GM21515 (cell line): ENCODE measurements at regions not wholly inside any gene's neighbourhood (a gene's known extent, or its start where the extent isn't known, plus 50 kb on each side); places are given as distances from the start of the nearest gene placed in this dataset.

Experiments
- ATAC-seq: cut with Tn5 transposase; IDR thresholded peaks from one replicate; pipeline ENCODE4 v1.9.1; 2021; ENCODE audit not compliant: unreplicated experiment

DNA sequence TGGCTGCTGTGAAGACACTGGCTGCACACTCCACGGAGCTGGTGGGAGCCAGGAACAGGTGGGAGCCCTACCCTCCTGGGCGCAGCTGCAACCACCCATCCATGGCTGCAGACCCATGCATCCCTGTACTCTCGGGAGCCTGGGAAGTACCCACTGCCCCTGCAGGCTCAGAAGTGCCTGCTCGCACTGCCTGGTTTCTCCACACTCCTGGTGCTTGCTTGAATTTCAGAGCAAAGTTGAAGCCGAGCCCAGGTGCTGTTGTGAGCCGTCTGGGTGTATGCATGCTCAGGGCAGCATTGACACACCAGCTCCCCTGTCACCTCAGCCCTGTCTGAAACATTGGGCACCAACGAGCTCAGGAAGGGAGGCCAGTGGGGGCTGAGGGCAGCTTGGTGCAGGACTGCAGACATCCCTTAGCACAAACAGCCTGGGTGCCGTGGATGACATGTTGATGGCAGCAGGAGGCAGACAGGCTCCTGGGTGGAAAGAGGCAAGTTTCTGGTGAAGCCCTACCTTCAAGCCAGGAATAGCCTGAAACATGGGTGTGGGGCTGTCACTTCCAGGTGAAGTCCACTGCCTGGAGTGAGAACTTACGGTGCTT, 585.9 kb downstream of the PCDH18 start:
- ATAC-seq, result no peak

DNA sequence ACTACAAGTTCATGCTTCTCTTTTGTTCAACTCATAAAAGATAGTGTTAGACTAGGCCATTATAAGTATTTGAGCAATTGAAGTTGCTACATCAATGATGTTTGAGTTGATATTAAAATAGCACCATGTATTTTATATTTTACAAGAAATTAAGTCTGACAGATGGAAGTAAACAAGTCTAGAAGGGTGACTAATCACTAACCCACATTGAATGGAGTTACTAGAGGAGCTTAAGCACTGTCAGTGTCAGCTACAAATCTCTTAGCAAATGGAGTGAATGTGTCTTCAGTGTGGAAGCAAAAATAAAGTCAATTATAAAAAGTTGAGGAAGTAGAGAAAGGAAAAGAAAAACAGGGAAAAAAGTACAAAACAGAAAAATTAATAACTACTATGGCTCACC, 592.5 kb downstream of the PCDH18 start:
- no peak for ATAC-seq

DNA sequence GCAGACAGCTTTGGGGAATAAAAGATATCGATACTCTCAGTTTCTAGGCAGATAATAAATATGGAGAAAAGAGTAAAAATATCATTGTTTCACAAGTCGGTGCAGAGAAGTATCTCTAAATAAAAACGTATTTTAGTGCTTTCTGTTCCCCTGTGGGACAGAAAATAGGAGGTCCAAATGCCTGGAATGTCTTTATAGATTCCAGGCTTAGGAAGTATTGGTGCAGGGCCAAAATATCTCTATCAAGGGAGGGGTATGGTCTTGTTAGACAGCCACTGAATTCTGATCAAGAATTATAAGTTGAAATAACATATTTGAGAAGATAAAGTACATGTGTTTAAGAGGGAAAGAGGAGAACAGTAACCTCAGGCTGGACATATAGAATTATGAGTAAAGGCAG, 596.4 kb downstream of the PCDH18 start:
- ATAC-seq, result no peak

DNA sequence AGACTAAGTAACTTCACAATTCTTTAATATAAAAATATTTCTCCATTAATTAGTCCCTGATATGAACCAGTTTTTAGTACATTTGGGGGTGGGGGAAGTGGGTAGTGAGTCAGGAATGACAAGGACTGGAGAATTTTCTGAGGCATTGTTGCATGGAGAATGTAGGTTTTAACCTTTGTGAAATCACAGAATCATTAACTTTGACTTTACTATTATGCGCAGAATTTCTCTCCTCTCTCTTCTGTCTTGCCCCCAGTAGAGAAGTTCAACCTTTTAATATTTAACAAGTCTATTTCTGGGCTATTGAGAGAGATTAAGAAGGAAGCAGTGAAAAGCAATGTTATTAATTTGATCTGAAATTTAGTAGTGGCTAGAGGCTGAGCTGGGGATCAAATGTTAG, 597.0 kb downstream of the PCDH18 start:
- ATAC-seq, result no peak

DNA sequence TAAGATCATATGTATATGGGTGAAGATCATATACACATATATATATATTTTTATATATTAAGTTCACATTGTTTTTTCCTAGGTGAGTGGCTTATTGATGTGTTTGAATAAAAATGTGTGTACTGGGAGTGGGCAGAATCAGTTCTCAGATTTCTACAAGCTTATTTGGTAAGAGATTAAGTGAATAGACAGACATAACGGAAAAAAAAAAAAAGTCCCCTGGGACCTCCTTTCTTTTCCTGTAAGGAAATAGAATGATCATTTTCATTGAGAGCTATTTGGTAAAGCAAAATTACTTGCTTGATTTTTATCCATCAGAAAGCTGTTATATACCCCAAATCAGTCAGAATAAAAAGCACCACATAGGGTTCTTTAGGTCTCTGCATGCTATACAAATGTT, 597.7 kb downstream of the PCDH18 start:
- ATAC-seq, result no peak

DNA sequence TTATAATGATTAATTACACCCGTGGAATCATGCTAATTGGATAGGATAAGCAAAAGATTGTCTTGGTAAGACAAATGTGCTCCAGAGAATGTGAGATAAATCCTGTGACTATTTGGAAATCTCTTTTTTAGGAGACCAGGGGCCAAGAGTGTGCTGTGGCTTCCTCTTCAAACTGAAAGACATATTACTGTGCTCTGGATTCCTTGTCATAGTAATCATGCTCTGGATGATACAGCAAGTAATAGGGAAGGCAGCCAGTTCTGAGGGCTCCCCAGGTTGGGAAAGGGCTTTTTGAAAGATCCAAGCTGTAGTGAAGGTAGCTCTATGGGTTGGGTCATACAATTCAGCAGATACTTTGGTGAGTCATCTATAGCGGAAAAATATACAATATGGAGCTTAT, 600.5 kb downstream of the PCDH18 start:
- ATAC-seq, result no peak

DNA sequence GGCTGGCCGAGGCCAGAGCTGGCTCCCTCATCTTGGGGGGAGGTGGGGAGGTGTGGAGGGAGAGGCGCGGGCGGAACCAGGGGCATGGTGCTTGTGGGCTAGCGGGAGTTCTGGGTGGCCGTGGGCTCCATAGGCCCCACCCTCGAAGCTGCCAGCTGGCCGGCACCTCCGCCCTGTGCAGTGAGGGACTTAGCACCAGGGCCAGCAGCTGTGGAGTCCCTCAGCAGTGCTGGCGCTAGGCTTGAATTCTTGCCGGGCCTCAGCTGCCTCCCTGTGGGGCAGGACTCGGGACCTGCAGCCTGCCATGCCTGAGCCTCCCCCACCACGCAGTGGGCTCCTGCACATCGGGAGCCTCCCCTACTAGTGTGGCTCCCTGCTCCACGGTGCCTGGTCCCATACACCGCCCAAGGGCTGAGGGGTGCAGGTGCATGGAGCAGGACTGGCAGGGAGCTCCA, 603.3 kb downstream of the PCDH18 start:
- ATAC-seq, result no peak

DNA sequence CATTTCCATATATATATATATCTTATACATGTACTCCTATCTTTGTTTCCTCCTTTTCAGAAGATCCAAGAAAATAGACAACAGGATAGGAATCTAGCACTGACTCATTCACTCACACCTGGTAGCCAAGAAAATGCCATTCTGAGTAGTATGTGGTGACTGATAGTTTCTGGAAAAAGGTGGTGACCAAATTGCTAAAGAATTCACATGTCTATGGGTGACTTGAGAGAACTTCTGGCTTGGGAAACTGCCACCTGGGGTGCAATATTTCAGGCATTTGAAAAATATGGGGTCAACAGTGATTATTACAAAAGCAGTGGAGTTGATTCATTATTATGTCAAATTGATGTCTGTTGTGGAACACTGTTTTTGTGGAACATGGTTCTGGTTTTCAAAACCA, 605.1 kb downstream of the PCDH18 start:
- no peak for ATAC-seq

DNA sequence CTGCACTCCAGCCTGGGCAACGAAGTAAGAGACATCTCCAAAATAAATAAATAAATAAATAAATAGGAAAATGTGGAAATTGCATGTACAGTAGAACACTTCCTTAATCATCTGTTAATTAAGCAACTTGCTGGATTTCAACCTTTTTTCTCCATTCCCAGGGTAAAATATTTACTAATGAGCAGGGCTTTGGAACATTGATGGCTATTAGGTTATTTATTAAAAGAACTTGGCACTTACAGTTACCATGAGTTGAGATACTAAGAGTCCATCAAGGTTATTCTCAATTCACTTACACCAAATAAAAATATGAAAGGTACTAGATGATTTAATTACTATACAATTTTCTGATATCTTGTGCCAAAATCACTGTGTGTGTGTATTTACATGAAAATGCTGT, 607.1 kb downstream of the PCDH18 start:
- ATAC-seq, result no peak

DNA sequence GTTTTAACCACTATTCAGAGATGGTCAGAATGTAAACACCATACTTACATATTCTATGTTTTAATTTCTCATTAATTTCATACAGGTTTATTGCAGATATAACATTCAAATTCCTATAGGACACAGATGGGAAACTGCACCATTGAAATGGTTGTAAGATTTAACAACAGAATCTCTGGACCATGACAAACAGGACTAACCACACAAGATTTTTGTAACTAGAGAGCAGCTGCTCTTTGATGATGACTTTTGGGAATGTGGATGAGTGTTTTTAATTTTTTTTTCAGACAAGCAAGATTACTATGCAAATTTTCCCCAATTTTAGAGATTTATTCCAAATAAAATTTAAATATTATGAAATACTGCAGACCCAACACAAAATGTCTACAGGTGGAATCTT, 610.2 kb downstream of the PCDH18 start:
- ATAC-seq, result no peak

DNA sequence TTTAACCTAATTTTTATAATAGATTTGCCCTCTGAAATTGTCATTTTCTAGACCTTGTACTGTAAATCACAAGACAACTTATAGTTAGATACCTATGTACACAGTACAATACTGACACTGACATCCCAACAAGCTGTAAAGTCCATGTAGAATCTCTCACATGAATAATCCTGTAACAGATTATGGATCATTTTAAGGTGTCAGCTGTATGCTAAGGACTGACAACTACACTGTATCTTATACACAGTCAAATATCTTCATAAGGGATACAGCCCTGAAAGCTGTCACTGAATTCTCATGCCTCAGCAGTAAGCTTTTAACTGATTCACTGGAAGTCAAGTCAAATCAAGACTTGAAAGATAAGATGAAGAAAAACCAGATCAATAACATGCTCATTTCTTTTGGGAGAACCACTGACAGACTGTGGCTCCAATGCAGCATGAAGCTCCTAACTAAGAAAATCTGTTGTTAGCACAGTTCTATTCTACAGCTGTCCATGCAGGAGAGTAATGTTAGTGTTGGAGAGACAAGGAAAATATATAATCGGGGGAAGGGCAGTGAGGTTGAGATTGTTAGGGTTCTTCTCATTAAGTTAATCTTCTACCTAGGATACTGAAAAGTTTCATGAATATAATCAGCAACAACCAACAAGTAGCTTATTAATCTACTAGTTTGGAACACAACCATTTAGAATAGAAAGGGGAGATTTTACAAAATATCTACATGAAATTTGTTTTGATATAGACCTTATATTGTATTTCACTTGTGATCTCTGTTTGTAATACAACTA, 612.0 kb downstream of the PCDH18 start:
- no peak for ATAC-seq

DNA sequence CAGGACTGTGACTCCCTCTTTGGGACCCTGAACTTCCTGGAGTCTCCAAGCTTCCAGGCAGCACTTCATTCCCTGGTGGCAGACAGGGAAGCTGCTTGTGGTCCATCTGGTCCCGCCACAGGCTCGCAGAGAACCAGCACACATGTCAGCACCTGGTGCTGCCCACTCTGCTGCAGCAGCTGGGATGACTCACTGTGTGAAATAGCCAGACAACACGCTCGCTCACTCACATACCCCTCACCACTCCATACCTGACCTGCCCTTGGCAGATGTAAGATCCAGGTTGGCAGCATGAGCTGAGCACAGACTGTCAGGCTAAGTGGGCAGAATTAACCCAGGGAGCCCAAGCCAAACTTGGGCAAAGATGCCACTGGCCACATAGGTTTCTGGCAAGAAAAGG, 613.5 kb downstream of the PCDH18 start:
- ATAC-seq, result no peak

DNA sequence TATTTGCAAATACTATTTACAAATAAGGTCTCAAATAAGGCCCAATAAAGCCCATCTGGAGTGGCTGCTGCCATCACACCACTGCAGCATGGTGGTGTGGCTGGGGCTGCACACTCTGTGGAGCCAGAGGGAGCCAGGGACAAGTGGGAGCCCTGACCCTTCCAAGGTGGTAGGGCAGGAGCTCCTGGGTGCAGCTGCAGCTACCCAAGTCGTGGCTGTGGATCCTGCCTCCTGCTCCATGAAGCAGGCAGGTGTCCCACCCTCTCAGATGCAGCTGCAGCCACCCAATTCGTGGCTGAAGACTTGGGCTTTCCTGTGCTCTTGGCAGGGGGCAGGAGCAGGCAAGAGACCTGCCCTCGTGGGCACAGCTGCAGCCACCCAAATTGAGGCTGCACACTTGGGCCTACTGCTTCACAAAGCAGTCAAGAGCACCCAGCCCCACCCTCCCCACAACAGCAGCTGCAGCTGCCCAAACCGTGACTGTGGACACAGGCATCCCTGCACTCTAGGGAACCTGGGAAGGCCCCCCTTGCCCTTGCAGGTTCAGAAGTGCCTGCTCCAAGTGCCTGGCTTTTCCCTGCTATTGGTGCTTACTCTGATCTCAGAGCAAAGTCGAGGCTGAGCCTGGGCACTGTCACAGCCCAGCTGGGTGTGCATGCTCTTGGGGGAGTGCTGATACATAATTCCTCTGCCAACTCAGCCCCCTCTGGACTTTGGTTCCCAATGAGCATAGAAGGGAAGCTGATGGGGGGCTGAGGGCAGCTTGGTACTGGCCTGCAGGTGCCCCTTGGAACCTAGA, 614.8 kb downstream of the PCDH18 start:
- ATAC-seq, result no peak

DNA sequence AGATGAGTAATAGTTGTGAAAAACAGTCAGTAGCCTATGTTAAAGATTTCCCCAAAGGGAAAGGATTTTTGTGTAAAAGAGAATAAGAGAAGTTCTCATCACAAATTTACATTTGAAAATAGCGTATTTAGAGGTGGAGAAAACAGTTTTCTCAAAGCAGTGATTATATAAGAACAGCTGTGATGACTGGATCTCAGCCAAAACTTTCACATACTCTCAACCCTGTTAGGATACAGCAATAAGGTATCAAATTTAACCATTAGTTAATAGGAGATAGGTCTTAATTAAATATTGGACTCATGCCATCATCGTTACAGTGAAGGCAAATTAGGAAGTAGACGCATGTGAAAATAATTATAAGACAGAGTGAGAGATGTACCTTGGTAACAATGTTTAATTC, 622.7 kb downstream of the PCDH18 start:
- no peak for ATAC-seq

DNA sequence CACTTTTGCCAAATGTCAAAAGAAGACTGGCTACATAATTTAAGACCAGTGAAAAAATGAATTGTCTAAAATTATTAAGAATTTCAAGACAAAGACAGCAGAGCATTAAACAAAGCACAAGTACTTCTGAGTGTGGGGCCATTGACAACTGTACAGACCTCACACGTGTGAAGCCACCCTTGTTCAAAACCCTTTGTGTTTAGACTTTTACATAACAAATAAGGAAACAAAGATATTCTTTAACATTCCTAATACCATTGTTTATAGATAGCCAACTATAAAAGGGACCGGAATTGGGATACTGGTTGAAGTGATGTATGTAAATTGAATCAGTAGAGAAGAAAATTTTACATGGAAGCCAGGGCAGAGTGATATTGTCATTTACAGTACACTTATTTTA, 624.2 kb downstream of the PCDH18 start:
- no peak for ATAC-seq

DNA sequence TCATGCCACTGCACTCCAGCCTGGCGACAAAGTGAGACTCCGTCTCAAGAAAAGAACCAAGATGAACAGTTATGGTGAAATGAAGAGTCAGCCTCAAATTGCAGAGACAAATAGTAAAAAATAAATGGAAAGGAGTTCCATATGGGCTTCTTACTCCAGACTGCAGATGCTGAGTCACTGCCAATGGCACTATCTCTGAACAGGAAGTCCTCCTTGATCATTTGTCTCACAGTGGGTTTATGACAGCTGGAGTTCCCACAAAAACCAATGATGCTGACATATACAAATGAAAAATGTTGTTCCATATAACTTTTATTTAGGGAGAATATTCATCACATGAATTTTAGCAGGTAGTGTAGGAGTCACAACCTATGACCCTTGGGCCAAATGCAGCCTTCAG, 631.6 kb downstream of the PCDH18 start:
- ATAC-seq, result no peak

DNA sequence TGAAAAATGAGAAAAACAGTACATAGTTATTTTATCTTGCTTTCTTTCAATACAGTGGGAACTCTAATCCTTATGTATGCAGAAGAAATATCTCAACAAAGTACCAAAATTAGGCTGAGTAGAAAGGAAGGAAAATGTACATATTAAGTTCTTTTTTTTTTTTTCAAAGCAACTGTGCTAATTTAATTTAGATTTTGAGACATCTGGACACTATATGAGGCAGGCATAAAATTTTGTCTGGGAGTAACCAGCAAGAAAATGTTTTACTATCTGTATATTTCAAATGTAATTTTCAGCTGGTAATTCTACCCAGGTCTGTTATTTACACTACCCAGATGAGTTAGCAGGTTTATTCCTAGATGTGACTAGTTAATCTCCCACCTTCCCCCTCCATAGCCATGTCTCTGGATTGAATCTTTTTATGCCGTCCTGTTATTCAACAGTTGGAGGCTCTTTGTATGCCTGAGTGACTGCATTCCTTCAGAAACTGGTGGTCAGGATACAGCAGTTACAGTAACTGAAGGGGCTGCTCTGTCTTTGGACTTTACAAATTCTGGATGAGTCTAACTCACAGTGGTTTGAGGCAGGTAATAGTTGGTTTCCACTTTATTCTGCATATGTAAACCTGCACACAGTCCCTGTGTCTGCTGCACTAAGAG, 633.6 kb downstream of the PCDH18 start:
- no peak for ATAC-seq

DNA sequence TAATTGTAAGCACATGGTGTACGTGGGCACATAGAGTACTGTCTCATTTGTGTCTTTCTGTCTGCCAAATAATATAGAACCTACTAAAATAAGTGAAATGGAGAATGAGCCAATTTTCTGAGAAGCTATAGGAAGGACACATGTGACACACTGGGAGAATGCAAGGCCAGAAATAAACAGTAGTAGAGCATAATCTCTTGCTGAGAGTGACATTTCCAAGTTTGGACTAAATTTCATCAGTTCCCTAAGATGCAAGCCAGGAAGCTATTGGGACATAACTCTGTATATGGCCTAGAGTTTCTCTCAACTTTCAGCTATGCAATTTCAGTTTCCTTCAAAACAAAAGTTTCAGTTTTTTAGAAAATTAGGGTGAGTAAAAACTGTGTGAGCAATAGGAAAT, 638.7 kb downstream of the PCDH18 start:
- no peak for ATAC-seq

DNA sequence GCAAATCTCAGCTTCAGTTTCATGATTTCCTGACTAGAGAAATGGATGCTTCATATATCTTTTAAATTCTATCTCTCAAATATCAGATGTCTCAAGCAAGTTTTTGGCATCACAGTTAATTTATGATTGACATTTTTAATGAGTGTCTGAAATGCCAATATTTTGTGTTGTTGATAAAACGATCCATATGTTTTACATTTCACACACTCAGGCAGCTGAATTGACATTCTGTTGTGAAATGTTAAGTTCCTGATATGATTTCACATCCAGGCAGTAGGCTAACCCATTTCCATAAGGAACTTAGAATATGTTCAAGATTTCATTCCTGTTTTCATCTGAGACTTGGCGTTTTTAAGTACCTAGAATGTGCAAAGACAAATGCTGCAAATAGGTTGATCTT, 650.6 kb downstream of the PCDH18 start:
- no peak for ATAC-seq

DNA sequence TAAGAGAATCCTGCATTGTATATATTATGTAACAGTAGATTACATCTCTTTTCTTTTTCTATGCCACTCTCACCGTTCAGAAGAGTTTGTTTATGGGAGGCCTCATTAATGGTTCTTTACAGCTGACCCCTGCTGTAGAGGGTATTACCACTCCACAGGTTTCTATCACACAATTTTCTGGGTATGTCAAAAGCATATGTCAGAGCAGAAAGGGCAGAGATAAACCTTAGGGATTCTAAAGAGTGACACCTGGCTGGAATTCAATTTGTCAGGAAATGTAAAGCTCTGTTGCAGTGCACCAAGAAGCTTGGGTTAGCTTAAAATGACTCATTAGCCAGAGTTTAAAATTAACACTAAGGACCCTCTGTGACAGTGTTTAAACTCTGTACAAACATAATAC, 658.7 kb downstream of the PCDH18 start:
- ATAC-seq, result no peak

DNA sequence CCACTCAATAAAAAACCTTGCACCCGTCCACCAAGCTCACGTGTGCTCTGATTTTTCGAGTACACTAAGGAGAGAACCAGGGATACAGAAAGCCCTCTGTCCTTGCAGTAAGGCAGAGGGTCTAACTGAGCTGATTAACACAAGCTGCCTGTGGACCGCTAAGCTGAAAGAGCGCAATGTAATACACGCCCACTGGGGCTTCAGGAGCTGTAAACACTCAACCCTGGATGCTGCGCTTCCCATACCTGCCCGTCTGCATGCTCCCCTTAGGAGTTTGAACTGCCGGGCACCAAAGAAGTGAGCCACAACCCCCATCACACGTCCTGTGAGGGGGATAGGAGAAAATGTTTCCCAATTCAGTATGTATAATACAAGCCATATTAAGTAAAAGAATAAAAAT, 664.8 kb downstream of the PCDH18 start:
- ATAC-seq, result no peak

DNA sequence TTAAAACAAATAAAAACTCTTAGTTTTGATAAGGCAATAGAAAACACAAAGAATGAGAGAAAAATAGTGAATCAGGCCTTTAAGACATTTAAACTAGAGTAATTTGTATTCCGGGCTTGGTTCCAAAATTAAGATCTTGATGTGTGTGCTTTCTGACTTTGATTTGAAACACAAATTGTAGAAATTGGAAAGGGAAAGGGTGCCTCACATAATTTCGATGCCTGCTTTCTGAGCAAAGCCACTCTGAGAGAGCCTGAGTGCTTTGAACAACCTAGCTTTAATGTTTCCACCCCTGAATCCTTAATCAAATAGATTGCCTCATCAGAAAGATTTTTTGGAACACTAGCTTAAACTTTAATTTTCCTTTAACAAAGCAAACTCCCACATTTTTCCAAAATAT, 666.8 kb downstream of the PCDH18 start:
- ATAC-seq, result no peak
